NT2/D1 (cell line): ENCODE measurements at regions not wholly inside any gene's neighbourhood (a gene's known extent, or its start where the extent isn't known, plus 50 kb on each side); places are given as distances from the start of the nearest gene placed in this dataset.

Source experiments
- SUZ12 ChIP-seq: IDR thresholded peaks from 2 replicates; pipeline ENCODE4 v1.6.1; 2011; ENCODE audit not compliant: insufficient read length, insufficient read depth; ENCODE audit errors: extremely low read depth
- YY1 ChIP-seq: IDR thresholded peaks from 2 replicates; pipeline ENCODE4 v1.6.1; 2011; ENCODE audit not compliant: insufficient read length, insufficient read depth
- ZNF274 ChIP-seq: IDR thresholded peaks from 2 replicates; pipeline ENCODE4 v1.6.1; 2011; ENCODE audit warnings: mild to moderate bottlenecking, low read depth, low read length

DNA sequence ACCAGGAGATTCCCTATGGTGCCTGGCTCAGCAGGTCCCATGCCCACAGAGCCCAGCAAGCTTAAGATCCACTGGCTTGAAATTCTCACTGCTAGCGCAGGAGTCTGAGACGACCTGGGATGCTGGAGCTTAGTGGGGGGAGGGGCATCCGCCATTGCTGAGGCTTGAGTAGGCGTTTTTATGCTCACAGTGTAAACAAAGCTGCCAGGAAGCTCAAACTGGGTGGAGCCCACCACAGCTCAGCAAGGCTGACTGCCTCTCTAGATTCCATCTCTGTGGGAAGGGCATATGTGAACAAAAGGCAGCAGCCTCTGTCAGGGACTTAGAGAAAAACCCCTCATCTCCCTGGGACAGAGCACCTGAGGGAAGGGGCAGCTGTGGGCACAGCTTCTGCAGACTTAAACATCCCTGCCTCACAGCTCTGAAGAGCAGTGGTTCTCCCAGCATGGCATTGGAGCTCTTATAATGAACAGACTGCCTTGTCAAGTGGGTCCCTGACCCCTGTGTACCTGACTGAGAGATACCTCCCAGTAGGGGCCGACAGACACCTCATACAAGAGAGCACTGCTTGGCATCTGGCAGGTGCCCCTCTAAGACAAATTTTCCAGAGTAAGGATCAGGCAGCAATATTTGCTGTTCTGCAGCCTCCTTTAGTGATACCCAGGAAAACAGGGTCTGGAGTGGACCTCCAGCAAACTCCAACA, 231.5 kb upstream of the SETMAR start:
- TF ChIP-seq YY1 (peak; percentile 60), SUZ12 (no peak), ZNF274 (no peak)
